ENCODE measurements at regions not wholly inside any gene's neighbourhood (a gene's known extent, or its start where the extent isn't known, plus 50 kb on each side); places are given as distances from the start of the nearest gene placed in this dataset.
A peak's percentile ranks its signal among the peaks of the same experiment; 100 is the strongest.

- H3K27me3 ChIP-seq: no peaks in the 10 kb centered on the region
- no peak overlapping the region for H3K4me3 ChIP-seq
- peak overlapping the region in 6 of 11 experiments; percentile 0 to 37 (median 12); a peak in 6 of 22 replicates for H3K4me2 ChIP-seq
- no peaks in the 10 kb centered on the region for H3K36me3 ChIP-seq
- no peak overlapping the region for H3K27ac ChIP-seq
- TF ChIP-seq Cebpa-rat (IDR thresholded peaks at IDR 0.05): no peak
- H3K9ac ChIP-seq: no peak overlapping the region
- H3K4me1 ChIP-seq: peaks cover 0 to 9% (median 2%) of the 10 kb centered on the region in 10 experiments; a peak in 6 of 20 replicates
- no peaks in the 10 kb centered on the region for H3K9me3 ChIP-seq (replicated peaks in 1 of 11)
- H4K20me1 ChIP-seq: no peaks in the 10 kb centered on the region
These were observed 572.5 kb downstream of the OLFM4 start for GRCh38 chr13:53601113-53601512.

GRCh38 chr13:53605326-53605725, 576.7 kb downstream of the OLFM4 start:
- Histone ChIP-seq H3K4me3 (no peak overlapping the region), H3K4me2 (no peak overlapping the region), H4K20me1 (no peaks in the 10 kb centered on the region), H3K27me3 (no peaks in the 10 kb centered on the region), H3K9me3 (replicated peaks in 1 of 11) (no peaks in the 10 kb centered on the region), H3K9ac (no peak overlapping the region), H3K36me3 (no peaks in the 10 kb centered on the region), H3K27ac (no peak overlapping the region), H3K4me1 (peaks cover 0 to 9% (median 2%) of the 10 kb centered on the region in 10 experiments; a peak in 6 of 20 replicates)
- TF ChIP-seq Cebpa-rat (IDR thresholded peaks at IDR 0.05): no peak

- Histone ChIP-seq H3K9ac (no peak overlapping the region), H3K27me3 (no peaks in the 10 kb centered on the region), H3K4me3 (no peak overlapping the region), H3K36me3 (no peaks in the 10 kb centered on the region), H3K27ac (no peak overlapping the region), H4K20me1 (no peaks in the 10 kb centered on the region), H3K9me3 (replicated peaks in 1 of 11) (no peaks in the 10 kb centered on the region), H3K4me1 (no peaks in the 10 kb centered on the region; a peak in 3 of 20 replicates), H3K4me2 (peak overlapping the region in 1 of 11 experiments; percentile 5; a peak in 1 of 22 replicates)
- no peak for TF ChIP-seq Cebpa-rat (IDR thresholded peaks at IDR 0.05)
These were observed 583.6 kb downstream of the OLFM4 start for GRCh38 chr13:53612200-53612599.

GRCh38 chr13:53622456-53622855, 593.8 kb downstream of the OLFM4 start:
- no peak overlapping the region for H3K4me2 ChIP-seq
- no peak overlapping the region for H3K27ac ChIP-seq
- no peak for TF ChIP-seq Cebpa-rat (IDR thresholded peaks at IDR 0.05)
- no peaks in the 10 kb centered on the region for H3K27me3 ChIP-seq
- no peaks in the 10 kb centered on the region for H3K9me3 ChIP-seq (replicated peaks in 1 of 11)
- no peaks in the 10 kb centered on the region for H4K20me1 ChIP-seq
- no peak overlapping the region for H3K9ac ChIP-seq
- H3K36me3 ChIP-seq: no peaks in the 10 kb centered on the region
- H3K4me1 ChIP-seq: no peaks in the 10 kb centered on the region
- H3K4me3 ChIP-seq: no peak overlapping the region

GRCh38 chr13:53623146-53623545, 594.5 kb downstream of the OLFM4 start:
- Histone ChIP-seq H3K27ac (no peak overlapping the region), H3K4me3 (no peak overlapping the region), H3K27me3 (no peaks in the 10 kb centered on the region), H3K36me3 (no peaks in the 10 kb centered on the region), H3K4me1 (no peaks in the 10 kb centered on the region), H3K9me3 (replicated peaks in 1 of 11) (no peaks in the 10 kb centered on the region), H3K9ac (no peak overlapping the region), H3K4me2 (no peak overlapping the region), H4K20me1 (no peaks in the 10 kb centered on the region)
- TF ChIP-seq Cebpa-rat (IDR thresholded peaks at IDR 0.05): no peak

GRCh38 chr13:53631511-53631910, 602.9 kb downstream of the OLFM4 start:
- H3K9ac ChIP-seq: no peak overlapping the region

GRCh38 chr13:53638040-53638439, 609.4 kb downstream of the OLFM4 start:
- Histone ChIP-seq H3K27me3 (no peaks in the 10 kb centered on the region), H3K4me3 (no peak overlapping the region), H3K27ac (no peak overlapping the region), H4K20me1 (no peaks in the 10 kb centered on the region), H3K9ac (no peak overlapping the region), H3K4me1 (peaks cover 0 to 19% (median 0%) of the 10 kb centered on the region in 10 experiments; a peak in 3 of 20 replicates), H3K36me3 (no peaks in the 10 kb centered on the region), H3K9me3 (replicated peaks in 1 of 11) (no peaks in the 10 kb centered on the region), H3K4me2 (peak overlapping the region in 2 of 11 experiments; percentile 14 to 59; a peak in 2 of 22 replicates)
- no peak for TF ChIP-seq Cebpa-rat (IDR thresholded peaks at IDR 0.05)

More at GRCh38 chr13:53631511-53631910, 602.9 kb downstream of the OLFM4 start:
- Histone ChIP-seq H3K4me2 (no peak overlapping the region), H3K4me3 (no peak overlapping the region), H3K27ac (no peak overlapping the region), H3K9me3 (replicated peaks in 1 of 11) (no peaks in the 10 kb centered on the region), H3K36me3 (no peaks in the 10 kb centered on the region), H3K27me3 (no peaks in the 10 kb centered on the region), H4K20me1 (no peaks in the 10 kb centered on the region), H3K4me1 (no peaks in the 10 kb centered on the region)
- TF ChIP-seq Cebpa-rat (IDR thresholded peaks at IDR 0.05): no peak

- no peaks in the 10 kb centered on the region for H3K36me3 ChIP-seq
- H3K27ac ChIP-seq: no peak overlapping the region
- no peaks in the 10 kb centered on the region for H3K27me3 ChIP-seq
- peaks cover 0 to 13% (median 0%) of the 10 kb centered on the region in 10 experiments; a peak in 3 of 20 replicates for H3K4me1 ChIP-seq
- H3K4me3 ChIP-seq: no peak overlapping the region
- H3K9ac ChIP-seq: no peak overlapping the region
- no peaks in the 10 kb centered on the region for H4K20me1 ChIP-seq
- no peak for TF ChIP-seq Cebpa-rat (IDR thresholded peaks at IDR 0.05)
- no peaks in the 10 kb centered on the region for H3K9me3 ChIP-seq (replicated peaks in 1 of 11)
- H3K4me2 ChIP-seq: no peak overlapping the region
These were observed 613.7 kb downstream of the OLFM4 start for GRCh38 chr13:53642306-53642705.

GRCh38 chr13:53648673-53649072, 620.1 kb downstream of the OLFM4 start:
- H3K9ac ChIP-seq: no peak overlapping the region
- no peak for TF ChIP-seq Cebpa-rat (IDR thresholded peaks at IDR 0.05)
- no peaks in the 10 kb centered on the region for H4K20me1 ChIP-seq

GRCh38 chr13:53672005-53672404, 643.4 kb downstream of the OLFM4 start:
- H3K9ac ChIP-seq: no peak overlapping the region
- TF ChIP-seq Cebpa-rat (IDR thresholded peaks at IDR 0.05): no peak
- H4K20me1 ChIP-seq: no peaks in the 10 kb centered on the region
- no peaks in the 10 kb centered on the region for H3K4me1 ChIP-seq
- no peak overlapping the region for H3K4me3 ChIP-seq
- no peaks in the 10 kb centered on the region for H3K36me3 ChIP-seq
- H3K4me2 ChIP-seq: no peak overlapping the region
- no peaks in the 10 kb centered on the region for H3K9me3 ChIP-seq (replicated peaks in 1 of 11)
- H3K27ac ChIP-seq: no peak overlapping the region
- H3K27me3 ChIP-seq: no peaks in the 10 kb centered on the region

More at GRCh38 chr13:53648673-53649072, 620.1 kb downstream of the OLFM4 start:
- Histone ChIP-seq H3K27ac (no peak overlapping the region), H3K4me1 (no peaks in the 10 kb centered on the region), H3K4me2 (no peak overlapping the region), H3K36me3 (no peaks in the 10 kb centered on the region), H3K4me3 (no peak overlapping the region), H3K27me3 (no peaks in the 10 kb centered on the region), H3K9me3 (replicated peaks in 1 of 11) (no peaks in the 10 kb centered on the region)

Data from BLaER1 treated with 17β-estradiol and CSF1 and Interleukin-3, amounts not matched to agents 10 nM and 100 nM (cell line).